ENCODE measurements at regions not wholly inside any gene's neighbourhood (a gene's known extent, or its start where the extent isn't known, plus 50 kb on each side); places are given as distances from the start of the nearest gene placed in this dataset.

DNA sequence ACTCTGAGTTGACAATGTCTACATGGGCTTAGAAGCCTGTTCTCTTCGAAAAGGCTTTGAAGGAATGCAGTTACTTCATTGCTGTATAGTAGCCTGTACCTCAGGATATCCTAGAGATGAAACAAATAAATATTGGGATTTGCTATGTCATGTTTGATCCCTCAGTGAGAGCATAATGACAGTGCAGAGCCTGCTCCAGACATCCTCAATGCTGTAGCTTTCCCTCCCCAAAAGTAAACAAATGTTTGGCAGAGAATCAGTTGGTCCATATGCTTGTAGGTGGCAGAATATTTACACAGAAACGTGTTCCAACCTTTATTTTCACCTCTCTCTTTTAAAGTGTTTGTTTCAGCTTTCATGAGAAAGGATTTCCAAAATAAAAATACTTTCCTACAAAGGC, 515.3 kb upstream of the SGCG start:
- no peak for DNase-seq (ENCODE audit: low read depth in 4 of 4, low spot score in 3 of 4)

DNA sequence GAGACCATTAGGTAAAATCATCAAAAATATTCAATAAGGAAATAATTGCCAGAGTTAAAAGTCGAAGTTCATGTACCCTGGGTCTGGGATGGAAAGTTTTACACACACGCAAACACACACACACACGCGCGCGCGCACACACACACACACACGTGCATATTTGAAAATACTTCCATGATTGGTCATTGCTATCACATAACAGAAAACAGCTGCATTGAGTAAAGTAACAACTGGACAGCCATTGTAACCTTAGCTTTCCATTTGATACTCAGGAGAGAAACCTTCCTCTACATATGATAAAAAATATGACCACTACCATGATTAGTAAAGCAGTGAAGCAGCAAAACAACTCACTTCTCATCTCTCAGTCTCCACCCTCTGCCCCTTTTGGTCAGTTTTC, 490.0 kb upstream of the SGCG start:
- DNase-seq (ENCODE audit: low read depth in 4 of 4, low spot score in 3 of 4): no peak

DNA sequence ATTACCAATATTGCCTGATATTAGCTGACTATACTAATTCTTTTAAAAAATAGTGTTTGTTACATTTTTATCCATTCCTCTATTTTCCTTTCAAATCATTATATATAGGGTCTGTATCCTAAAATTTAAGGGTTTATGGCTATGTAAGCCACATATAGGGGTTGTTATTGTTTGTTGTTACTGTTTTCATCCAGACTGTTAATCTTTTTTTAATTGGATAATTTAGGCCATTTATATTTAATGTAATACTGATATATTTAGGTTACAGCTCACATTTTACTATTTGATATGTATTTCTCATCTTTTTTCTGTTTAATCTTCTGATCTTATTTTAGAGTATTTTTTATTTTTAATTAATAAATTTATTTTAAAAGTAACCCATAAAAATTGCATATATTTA, 487.1 kb upstream of the SGCG start:
- no peak for DNase-seq (ENCODE audit: low read depth in 4 of 4, low spot score in 3 of 4)

DNA sequence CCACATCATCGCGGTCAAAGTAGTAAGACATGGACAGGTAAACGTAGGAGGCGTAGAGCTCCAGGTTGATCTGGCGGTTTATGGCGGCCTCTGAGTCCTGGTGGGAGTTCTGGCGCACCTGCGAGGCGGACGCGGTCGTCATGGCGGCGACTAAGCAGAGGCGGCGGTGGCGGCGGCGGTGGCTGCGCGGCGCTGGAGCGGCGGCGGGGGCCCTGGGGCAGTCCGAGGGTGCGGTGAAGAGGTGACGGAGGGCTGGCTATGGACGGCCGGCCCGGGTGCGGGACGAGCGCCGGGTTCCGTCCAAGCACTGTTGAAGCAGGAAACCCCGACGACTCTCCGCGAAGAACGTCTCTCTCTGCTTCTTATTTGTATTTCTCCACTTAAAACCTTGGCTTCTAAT, 484.3 kb upstream of the SGCG start:
- no peak for DNase-seq (ENCODE audit: low read depth in 4 of 4, low spot score in 3 of 4)

DNA sequence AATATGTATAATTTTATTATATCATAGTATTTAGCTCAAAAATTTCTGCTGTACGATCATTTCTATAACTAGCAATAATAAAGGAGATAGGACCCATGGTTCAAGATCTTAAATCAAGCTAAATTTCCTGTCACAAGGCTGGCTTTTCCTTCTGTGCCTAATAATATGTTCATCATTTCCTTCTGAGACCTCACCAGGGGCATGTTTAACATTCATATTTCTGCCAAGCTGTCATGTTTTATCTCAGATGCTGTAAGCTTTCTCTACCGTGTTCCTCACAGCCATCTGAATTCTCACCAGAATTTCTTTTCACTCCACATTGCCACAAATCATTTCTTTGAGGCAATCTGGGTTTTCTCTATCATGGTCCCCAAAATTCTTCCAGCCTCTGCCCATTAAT, 482.3 kb upstream of the SGCG start:
- no peak for DNase-seq (ENCODE audit: low read depth in 4 of 4, low spot score in 3 of 4)

DNA sequence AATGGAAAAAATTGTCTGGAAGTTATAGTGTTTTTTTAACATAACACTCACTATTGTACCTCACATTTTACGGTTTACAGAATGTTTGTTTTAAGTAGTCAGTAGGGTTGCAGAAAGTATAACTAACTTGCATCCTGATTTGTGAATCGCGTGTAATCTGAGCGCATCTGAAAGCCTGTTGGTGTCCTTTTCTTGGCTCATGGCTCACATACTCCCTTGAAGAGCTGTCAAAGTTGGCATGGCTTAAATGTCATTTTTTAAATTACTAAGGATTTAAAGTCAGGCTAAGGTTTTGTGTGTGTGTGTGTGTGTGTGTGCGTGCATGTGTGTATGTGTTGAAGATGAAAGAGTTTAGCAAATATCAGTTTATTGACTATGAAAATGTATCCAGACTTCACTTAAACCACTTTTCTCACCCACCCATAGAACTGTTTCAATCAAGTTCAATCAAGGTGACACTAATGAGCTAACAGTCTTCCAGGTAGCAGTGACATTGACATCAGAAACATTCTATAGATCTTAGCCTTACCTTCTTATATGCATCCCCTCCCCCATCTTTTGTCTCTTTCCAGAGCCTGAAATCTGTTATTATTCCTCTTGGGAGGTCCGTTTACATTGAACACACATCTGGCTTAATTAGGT, 480.4 kb upstream of the SGCG start:
- no peak for DNase-seq (ENCODE audit: low read depth in 4 of 4, low spot score in 3 of 4)

DNA sequence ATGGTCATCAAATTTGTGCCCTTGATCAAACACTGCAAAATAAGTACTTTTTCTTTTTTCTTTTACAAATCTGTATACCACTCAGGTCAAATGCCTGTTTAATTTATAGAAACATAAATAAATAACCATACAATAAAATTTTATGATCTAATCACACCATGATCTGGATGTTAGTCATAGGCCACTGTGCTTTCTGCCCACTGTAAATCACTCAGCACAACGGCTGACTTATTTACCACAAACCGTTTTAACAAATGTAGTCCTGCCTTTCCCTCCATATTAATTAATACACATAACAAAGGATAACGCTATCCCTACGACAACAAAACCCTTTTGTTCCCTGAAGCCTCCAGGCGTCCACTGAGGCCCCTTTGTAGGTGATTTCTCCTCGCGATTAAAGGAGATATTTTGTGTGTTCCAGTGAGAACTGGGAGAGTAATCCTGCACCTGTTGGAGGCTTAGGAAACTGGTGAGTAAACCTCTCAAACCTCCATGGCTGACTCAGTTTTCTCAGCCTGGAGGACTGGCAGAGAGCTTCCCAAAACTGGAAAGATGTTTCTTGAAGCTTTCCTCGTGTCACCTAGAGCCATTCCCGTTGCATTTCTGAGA, 477.1 kb upstream of the SGCG start:
- no peak for DNase-seq (ENCODE audit: low read depth in 4 of 4, low spot score in 3 of 4)

DNA sequence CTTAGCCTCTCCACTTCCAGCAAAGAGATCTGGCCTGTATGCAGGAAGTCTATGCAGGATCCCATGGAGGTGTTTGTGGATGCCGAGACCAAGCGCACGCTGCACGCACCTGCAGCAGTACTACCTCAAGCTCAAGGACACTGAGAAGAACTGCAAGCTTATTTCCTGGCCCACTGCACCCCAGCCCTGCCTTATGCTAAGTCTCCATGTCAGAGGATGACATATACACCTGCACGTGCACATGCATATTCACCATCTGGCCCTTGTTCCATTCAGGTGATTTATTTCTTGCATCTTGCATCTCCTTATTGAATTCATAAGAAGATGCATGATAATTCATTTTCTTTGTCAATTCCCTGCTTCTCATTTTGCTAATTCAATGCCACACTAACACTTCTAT, 472.8 kb upstream of the SGCG start:
- no peak for DNase-seq (ENCODE audit: low read depth in 4 of 4, low spot score in 3 of 4)

DNA sequence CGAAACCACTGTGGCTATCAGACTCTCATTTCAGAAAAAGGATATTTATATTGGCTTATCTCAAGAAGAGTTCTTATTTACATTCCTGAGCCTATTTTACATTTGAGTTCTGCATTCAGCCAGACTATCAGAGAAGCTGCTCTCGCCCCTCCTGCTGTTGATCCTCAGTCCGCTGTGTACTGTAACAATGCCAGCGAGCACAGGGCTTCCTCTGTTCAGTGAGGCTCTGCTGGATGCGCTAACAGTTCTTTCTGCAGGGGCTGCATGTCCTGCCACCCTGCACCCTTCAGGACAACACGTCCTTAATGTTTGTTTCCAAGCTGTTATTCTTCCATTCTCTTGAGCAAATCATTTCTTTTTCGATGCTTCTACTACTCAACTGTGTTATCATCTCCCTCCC, 463.7 kb upstream of the SGCG start:
- no peak for DNase-seq (ENCODE audit: low read depth in 4 of 4, low spot score in 3 of 4)

DNA sequence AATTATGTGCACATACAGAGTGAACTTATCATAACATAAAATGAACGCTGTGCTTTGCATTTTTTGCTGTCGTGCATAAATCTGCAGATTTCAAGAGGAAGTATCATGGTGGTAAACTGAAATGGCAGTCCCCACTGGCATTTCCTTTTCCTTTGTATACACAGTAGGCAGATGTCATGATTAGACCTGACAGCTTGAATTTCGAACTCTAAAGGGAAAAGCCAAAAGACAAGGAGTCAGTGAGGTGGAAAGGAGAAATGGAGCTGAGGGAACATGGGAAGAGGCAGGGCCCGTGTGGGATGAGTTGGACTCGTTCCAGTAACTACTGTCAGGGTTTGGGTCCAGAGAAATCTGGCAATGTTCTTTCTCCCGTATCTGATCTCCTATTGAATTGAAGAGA, 454.1 kb upstream of the SGCG start:
- DNase-seq (ENCODE audit: low read depth in 4 of 4, low spot score in 3 of 4): no peak

DNA sequence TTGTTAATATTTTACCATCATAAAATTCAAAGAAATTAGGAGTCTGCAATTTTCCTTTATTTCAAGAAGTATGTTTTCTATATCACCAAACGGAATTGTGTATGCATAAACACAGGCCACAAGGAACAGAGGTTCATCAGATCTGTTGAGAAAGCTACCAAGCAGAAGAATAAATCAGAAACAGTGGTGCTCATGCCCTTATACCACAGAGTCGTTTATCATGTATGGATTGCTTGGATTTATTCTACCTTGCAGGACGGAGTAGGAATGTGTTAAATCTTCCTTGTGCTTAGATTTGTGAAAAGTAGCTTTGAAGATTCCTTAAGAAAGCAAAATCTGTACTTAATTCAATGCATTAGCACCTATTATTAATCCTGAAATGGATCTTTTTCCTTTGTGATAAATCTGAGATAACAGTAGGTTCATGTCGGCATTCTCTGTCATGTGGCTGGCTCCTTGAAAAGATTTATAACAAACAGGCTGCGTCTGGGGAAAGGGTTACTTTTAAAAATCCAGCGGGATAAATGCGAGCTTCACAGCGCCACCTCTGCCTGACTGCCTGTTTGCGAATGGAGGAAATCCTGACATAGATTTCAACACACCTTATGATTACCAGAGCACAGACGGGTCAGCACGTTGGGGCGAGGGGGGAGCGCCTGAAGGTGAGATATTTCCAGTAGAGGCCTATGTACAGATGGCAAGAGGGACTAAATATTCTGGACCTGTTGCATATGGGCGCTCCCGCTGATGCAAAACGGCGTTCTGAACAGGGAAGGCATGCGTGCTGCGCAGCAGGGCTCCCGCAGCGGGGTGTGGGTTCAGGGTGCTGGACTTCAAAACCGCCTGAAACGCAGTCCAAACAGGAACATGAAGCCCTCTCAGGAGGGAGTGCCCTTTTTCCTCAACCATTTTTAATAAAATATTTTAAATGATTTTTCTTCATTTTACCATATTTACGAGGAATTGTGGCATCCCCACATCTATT, 445.5 kb upstream of the SGCG start:
- DNase-seq (ENCODE audit: low read depth in 4 of 4, low spot score in 3 of 4): no peak

DNA sequence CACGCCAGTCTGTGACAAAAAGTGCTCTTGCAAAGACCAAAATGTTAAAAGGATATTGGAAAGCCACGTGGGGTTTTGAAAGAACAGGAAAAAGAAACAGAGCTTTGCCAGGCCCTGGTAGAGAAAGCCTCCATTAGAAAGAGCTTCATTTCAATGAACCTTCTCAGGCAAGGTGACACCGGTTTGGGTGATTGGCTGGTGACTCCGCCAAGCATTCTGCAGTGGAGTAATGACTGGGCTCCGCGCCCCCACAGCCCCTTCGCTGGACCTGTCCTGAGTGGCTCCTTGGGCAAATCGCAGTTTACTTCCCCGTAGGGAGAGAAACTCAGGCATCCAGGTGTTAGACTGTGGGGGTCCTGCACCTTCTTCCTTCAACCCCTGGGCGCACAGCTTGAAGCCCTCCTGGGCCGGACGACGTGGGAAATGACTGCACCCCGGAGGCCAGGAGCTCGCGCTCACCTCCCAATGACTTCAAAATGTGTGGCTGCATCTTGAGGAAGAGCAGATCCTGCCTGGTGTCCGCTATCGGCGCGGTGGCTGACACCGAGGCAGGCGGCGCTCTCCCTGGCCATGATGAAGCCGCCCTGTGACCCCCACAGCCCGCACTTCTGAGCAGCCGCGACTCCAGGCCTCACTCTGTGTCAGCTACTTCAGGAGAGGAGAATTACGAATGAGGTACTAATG, 444.6 kb upstream of the SGCG start:
- no peak for DNase-seq (ENCODE audit: low read depth in 4 of 4, low spot score in 3 of 4)

DNA sequence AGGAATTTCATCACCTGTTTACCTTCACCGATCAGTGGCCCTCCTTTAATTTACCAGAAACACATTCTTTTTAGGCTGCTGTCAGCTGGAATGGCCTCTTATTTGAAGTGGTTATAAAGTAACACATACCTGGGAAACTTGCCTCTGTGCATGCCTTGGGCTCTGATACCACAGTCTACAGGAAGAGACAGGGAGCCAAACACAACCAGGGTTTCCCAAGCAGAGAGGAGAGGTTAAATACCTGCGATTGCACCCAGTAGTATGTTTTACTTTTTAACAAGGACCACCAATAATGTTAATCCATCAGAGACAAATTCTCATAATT, 444.0 kb upstream of the SGCG start:
- no peak for DNase-seq (ENCODE audit: low read depth in 4 of 4, low spot score in 3 of 4)

DNA sequence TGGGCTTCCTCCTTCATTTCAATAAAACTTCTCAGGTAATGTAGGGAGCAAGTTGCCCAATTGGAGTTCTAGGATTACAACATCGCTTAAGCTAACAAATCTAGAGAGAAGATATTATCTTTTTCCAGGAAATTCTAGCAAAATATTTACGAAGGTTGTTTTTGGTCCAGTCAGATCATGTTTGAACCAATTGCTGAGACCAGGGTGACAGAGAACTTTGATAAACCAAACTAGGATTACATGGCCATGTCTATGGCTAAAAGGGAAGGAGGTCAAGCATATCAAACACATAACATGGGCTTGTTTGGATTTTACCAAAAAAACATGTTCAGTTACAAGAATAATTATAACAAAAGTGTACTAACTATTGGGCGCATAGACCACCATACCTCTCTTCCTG, 442.4 kb upstream of the SGCG start:
- no peak for DNase-seq (ENCODE audit: low read depth in 4 of 4, low spot score in 3 of 4)

DNA sequence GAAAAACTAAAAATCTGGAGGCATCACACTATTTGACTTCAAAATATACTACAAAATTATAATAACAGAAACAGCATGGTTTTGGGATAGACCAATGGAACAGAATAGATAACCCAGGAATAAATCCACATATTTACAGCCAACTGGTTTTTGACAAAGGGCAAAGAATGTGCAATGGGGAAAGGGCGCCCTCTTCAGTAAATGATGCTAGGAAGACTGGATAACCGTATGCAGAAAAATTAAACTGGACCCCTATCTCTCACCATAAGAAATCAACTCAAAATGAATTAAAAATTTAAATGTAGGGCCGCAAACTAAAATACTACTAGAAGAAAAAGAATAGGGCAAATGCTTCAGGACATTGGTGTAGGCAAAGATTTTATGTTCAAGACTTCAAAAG, 440.5 kb upstream of the SGCG start:
- no peak for DNase-seq (ENCODE audit: low read depth in 4 of 4, low spot score in 3 of 4)

DNA sequence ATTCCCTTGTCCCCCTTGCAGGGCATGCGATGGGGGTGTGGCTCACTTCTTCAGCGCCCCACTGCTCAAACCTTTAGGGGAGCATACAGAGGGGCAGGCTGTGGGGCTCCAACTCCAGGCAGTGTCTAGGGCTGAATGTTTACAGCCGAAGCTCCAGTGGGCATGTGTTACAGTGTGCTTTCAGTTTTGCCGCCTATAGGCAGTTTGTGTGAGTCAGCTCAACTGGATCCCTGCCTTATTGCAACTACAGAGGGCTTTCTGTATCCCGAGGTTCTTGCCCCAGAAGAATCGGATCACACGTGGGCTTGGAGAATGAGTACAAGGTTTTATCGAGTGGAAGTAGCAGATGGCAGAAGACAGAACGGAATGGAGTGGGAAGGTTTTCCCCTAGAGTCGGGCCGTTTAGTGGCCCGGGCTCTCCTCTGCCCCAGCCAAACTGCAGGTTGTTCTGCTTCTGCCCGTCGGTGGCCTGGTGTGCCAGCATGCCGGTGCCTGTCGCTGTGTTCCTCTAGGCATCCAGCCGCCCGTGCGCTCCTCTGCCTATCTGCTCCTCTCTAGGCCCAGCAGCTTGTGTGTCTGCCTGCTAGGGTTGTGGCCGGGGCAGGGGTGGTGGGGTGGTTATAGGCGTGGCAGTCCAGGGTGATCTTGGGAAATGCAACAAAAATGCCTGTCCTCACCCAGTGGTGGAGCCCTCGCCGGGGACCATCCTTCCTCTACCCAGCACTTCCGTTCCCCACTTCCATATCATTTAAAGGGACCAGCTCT, 435.9 kb upstream of the SGCG start:
- no peak for DNase-seq (ENCODE audit: low read depth in 4 of 4, low spot score in 3 of 4)

DNA sequence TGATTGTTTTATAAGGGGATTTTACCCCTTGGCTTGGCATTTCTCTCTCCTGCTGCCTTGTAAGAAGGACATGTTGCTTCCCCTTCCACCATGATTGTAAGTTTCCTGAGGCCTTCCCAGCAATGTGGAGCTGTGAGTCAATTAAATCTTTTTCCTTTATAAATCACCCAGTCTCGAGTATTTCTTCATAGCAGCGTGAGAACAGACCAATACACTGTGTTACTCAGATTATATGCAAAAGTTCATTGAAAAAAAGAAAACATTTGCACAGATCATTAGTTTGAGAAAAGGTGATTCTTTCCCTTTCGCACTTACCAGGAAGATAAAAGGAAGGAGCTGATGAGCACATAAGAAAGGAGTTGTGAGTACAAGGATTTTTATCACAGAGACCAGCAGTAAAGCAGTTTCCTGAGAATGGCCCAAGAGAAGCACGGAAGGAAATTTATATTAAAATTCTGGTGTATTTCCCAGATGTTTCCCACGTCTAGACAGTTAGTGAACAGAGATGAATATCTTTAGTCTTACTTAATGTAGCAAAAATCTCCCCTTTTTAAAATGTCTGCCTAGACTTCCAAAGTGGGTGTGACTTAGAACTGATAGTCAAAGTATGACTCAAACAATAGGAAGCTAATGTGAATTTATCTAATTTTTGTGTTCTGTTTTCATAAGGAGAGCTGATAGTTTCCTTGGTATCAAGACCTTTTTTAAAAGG, 431.8 kb upstream of the SGCG start:
- DNase-seq (ENCODE audit: low read depth in 4 of 4, low spot score in 3 of 4): no peak

DNA sequence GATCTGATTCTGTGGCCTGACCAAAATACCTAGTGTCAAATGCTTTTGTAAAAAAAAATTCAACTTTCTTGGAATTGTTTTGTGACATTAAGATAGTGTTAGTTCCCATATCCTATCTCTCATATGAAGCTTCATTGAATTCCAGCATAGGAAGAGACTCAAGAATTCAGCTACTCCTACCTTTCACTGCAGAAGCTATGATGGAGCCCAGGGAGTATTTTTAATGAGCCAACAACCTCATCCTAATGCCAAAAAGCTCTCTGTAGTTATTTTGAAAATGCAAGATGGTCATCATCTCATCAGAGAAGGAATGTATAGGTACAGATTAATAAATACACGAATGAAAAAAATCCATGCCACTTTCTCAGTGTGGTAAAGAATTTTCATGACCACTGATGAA, 431.2 kb upstream of the SGCG start:
- DNase-seq (ENCODE audit: low read depth in 4 of 4, low spot score in 3 of 4): no peak

DNA sequence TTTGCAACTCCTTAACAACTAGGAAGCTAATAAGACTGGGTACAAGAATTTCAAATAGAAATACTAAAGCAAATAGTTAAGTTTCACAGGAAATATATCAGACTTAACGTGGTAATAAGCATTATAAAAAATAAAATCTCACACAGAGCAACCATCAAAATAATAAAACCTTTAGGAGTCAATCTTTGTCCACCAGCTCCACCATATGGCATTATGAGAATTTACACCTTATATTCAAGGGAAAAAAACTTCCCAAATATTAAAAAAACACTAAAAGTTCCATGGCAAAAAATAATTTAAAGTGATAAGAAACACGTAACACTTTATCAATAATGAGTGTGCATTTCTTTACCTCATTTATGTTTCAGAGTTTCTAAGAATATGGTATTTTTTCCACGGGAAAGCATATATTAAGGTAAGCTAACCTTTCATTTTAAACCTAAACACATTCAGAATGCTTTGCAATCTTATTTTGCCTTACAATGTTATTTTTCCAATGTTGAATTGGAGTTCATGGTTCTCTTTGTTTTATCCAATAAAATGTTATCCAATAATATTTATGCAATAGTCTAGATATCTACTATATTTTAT, 423.2 kb upstream of the SGCG start:
- no peak for DNase-seq (ENCODE audit: low read depth in 4 of 4, low spot score in 3 of 4)

DNA sequence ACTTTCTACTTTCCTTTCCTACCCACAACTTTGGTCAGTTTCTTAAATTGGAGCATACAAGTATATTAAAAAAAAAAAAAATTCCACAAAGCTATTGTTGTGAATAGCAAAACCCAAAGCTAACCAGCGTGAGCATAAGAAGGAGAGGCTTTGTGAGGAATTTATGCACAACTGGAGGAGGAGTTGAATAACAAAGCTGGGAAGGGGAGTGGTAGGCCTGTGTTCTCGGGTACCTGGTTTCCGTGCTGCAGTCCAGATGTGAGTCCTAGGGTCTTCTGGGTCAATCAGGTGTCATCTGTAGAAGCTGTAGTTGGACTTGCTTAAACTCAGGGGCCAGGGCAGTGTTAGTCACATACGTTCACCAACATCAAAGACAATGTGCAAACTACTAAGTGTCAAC, 422.5 kb upstream of the SGCG start:
- no peak for DNase-seq (ENCODE audit: low read depth in 4 of 4, low spot score in 3 of 4)

Measured in left renal pelvis (tissue), 4 donors.